ENCODE measurements at regions not wholly inside any gene's neighbourhood (a gene's known extent, or its start where the extent isn't known, plus 50 kb on each side); places are given as distances from the start of the nearest gene placed in this dataset.

DNA sequence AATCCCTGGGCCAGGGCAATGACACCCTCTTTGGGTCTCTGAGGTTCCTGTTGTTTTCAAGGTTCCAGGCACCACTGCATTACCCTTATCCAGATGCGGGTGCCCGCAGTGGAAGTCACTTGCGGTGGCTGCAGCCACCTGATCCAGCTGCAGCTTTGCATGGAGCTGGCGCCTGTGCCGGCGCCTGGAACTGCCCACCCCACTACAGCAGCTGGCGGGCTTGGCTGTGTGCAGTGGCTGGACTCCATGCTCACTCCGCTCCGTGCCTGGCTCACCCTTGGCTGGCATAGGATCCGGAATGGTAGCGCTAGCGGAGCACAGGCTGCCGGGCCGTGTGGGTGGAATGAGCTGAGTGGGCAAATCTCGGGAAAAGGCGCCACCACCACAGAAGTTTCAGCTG lies 832.6 kb upstream of the CADM2 start (continued):
- no peak for TF ChIP-seq ZNF76 (tag by site-specific recombination; IDR thresholded peaks at IDR 0.05; ENCODE audit: borderline replicate concordance, low read depth)

- ChIA-PET CTCF (no interaction called here), POLR2A (no interaction called here)
- no peak for TF ChIP-seq ZNF654 (tag by site-specific recombination; IDR thresholded peaks at IDR 0.05; ENCODE audit: low read depth)
- TF ChIP-seq ZNF529 (tag by site-specific recombination; IDR thresholded peaks at IDR 0.05; ENCODE audit: insufficient replicate concordance), result no peak
- no peak overlapping the region for H3K4me3 ChIP-seq (ENCODE audit: low read depth, low read length)
- no peak overlapping the region for H3K27ac ChIP-seq (ENCODE audit: extremely low read depth, low read depth, low read length)
- H3K4me1 ChIP-seq (ENCODE audit: control insufficient read depth, insufficient read depth, low read length), result no peaks in the 10 kb centered on the region
- H3K36me3 ChIP-seq (ENCODE audit: control insufficient read depth in 2 of 2, insufficient read depth in 1 of 2, low read length in 2 of 2), result no peaks in the 10 kb centered on the region
- H3K9me3 ChIP-seq (ENCODE audit: control insufficient read depth, insufficient read depth, low read depth, low read length), result no peaks in the 10 kb centered on the region
These were observed 830.8 kb upstream of the CADM2 start for GRCh38 chr3:84128024-84128423.

DNA sequence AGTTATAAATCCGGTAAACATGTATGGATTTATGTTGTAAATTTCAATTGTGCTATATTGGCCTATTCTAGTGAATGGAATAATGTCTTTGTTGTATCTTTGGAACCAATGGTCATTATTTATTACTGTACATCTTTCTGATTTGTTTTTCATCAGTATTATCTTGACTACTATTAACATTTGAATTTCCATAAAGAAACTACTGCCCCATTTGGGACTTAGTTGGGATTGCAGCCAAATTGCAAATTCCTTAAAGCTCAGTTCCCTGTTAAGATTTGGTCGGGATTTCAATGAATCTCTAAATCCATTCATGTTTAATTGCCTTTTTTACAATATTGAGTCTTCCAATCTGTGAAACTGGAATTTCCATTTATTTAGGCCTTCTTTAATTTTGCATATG lies 822.4 kb upstream of the CADM2 start:
- H3K4me1 ChIP-seq (ENCODE audit: control insufficient read depth, insufficient read depth, low read length), result no peaks in the 10 kb centered on the region
- ChIA-PET POLR2A (no interaction called here), CTCF (no interaction called here)
- H3K9me3 ChIP-seq (ENCODE audit: control insufficient read depth, insufficient read depth, low read depth, low read length), result no peaks in the 10 kb centered on the region
- TF ChIP-seq HIC1 (tag by site-specific recombination; IDR thresholded peaks at IDR 0.05) (no peak), ZNF561 (tag by site-specific recombination; IDR thresholded peaks at IDR 0.05; ENCODE audit: borderline replicate concordance) (no peak)
- TF ChIP-seq, protein P1, sequence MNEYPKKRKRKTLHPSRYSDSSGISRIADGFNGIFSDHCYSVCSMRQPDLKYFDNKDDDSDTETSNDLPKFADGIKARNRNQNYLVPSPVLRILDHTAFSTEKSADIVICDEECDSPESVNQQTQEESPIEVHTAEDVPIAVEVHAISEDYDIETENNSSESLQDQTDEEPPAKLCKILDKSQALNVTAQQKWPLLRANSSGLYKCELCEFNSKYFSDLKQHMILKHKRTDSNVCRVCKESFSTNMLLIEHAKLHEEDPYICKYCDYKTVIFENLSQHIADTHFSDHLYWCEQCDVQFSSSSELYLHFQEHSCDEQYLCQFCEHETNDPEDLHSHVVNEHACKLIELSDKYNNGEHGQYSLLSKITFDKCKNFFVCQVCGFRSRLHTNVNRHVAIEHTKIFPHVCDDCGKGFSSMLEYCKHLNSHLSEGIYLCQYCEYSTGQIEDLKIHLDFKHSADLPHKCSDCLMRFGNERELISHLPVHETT (tag by site-specific recombination; IDR thresholded peaks at IDR 0.05), result no peak
- no peaks in the 10 kb centered on the region for H3K36me3 ChIP-seq (ENCODE audit: control insufficient read depth in 2 of 2, insufficient read depth in 1 of 2, low read length in 2 of 2)
- no peak overlapping the region for H3K4me3 ChIP-seq (ENCODE audit: low read depth, low read length)
- no peak overlapping the region for H3K27ac ChIP-seq (ENCODE audit: extremely low read depth, low read depth, low read length)

DNA sequence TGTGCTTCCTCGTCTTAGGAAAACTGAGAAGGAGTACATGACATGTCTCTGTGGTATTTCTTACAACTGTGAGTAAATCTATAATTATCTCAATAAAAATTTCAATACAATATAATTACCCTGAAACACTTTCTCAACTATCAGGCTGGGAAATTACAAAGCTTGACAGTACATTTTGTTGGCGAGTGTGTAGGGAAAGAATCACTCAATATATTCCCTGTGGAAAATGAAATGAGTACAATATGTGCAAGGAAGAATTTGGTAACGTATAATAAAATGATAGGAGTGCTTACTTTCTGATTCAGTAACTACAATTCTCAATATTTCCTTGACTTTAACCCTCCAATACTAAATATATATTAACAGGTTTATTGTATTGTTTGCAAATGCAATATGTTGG lies 818.2 kb upstream of the CADM2 start:
- Histone ChIP-seq H3K27ac (ENCODE audit: extremely low read depth, low read depth, low read length) (no peak overlapping the region), H3K36me3 (ENCODE audit: control insufficient read depth in 2 of 2, insufficient read depth in 1 of 2, low read length in 2 of 2) (no peaks in the 10 kb centered on the region), H3K4me3 (ENCODE audit: low read depth, low read length) (no peak overlapping the region), H3K4me1 (ENCODE audit: control insufficient read depth, insufficient read depth, low read length) (no peaks in the 10 kb centered on the region), H3K9me3 (ENCODE audit: control insufficient read depth, insufficient read depth, low read depth, low read length) (no peaks in the 10 kb centered on the region)
- CTCF ChIA-PET, result no interaction called here
- TF ChIP-seq ZNF37A (tag by site-specific recombination; IDR thresholded peaks at IDR 0.05) (no peak), ZXDB (tag by site-specific recombination; IDR thresholded peaks at IDR 0.05) (no peak), ZNF529 (tag by site-specific recombination; IDR thresholded peaks at IDR 0.05; ENCODE audit: insufficient replicate concordance) (no peak), ZNF645 (tag by site-specific recombination; IDR thresholded peaks at IDR 0.05) (no peak), ZNF585B (tag by site-specific recombination; IDR thresholded peaks at IDR 0.05) (no peak), SCRT1 (tag by site-specific recombination; IDR thresholded peaks at IDR 0.05; ENCODE audit: borderline replicate concordance) (no peak), ZNF175 (tag by site-specific recombination; IDR thresholded peaks at IDR 0.05) (no peak), ZNF658 (tag by site-specific recombination; IDR thresholded peaks at IDR 0.05) (no peak), ZNF248 (tag by site-specific recombination; IDR thresholded peaks at IDR 0.05) (no peak), OVOL3 (tag by site-specific recombination; IDR thresholded peaks at IDR 0.05) (no peak), KLF1 (tag by site-specific recombination; IDR thresholded peaks at IDR 0.05) (no peak), ZNF138 (tag by site-specific recombination; IDR thresholded peaks at IDR 0.05; ENCODE audit: borderline replicate concordance) (no peak), ZNF146 (tag by site-specific recombination; IDR thresholded peaks at IDR 0.05) (no peak), ZNF354C (tag by site-specific recombination; IDR thresholded peaks at IDR 0.05; ENCODE audit: borderline replicate concordance, low read depth) (no peak), ZNF747 (tag by site-specific recombination; IDR thresholded peaks at IDR 0.05) (no peak), KLF16 (tag by site-specific recombination; IDR thresholded peaks at IDR 0.05) (no peak), GFI1B (tag by site-specific recombination; IDR thresholded peaks at IDR 0.05) (no peak), ZNF404 (tag by site-specific recombination; IDR thresholded peaks at IDR 0.05) (no peak), GLI4 (tag by site-specific recombination; IDR thresholded peaks at IDR 0.05) (no peak)
- POLR2A ChIA-PET, result no interaction called here

Data from HEK293 (cell line).